Neural crest cell (in vitro differentiated cells): ENCODE measurements at regions not wholly inside any gene's neighbourhood (a gene's known extent, or its start where the extent isn't known, plus 50 kb on each side); places are given as distances from the start of the nearest gene placed in this dataset.

Experiments used
- DNase-seq: peaks from one replicate; pipeline ENCODE4 v3.0.0; 2021; ENCODE audit warnings: low read depth, mixed read lengths, low spot score
- H3K27ac Mint-ChIP-seq: one replicate; pipeline ENCODE4 v1.8.0; 2021; ENCODE audit warnings: mild to moderate bottlenecking, mixed read lengths; ENCODE audit not compliant: unreplicated experiment
- H3K27me3 Mint-ChIP-seq: 2 replicates; pipeline ENCODE4 v1.8.0; 2021; ENCODE audit warnings: low read depth, mild to moderate bottlenecking, mixed read lengths
- H3K36me3 Mint-ChIP-seq: 2 replicates; pipeline ENCODE4 v1.8.0; 2021; ENCODE audit warnings: low read depth, mild to moderate bottlenecking, mixed read lengths
- H3K4me1 Mint-ChIP-seq: 2 replicates; pipeline ENCODE4 v1.8.0; 2021; ENCODE audit warnings: mixed read lengths
- H3K4me3 Mint-ChIP-seq: one replicate; pipeline ENCODE4 v1.8.0; 2021; ENCODE audit warnings: mild to moderate bottlenecking, mixed read lengths
- H3K9me3 Mint-ChIP-seq: 2 replicates; pipeline ENCODE4 v1.8.0; 2021; ENCODE audit warnings: mixed read lengths
- TF ChIP-seq, protein P1 (sequence below): fragments of 200-600 bp; sonication (generic); conservative IDR thresholded peaks from 2 replicates; pipeline ENCODE4 v1.5.0; 2021; ENCODE audit warnings: antibody characterized with exemption, mild to moderate bottlenecking

DNA sequence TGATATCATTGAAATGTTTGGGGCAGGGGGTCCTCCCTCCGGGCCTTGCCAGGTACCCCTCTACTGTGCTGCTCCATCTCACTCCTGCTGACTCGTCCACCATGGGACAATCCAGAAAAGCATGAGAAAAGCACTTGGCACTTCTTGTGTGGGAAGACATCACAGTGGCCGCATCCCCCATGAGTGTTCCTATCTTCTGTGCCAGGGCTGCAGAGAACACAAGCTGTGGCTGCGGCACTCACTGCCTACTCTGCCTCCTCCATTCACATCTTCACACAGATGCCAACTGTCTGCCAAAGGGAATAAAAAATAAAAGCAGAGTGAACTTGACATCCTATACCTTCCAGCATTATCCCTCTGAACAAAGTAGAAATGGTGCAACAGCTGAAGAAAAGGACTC is 117.4 kb upstream of the PROKR2 start:
- Mint-ChIP-seq H3K4me3 (no peak overlapping the region), H3K27ac (no peak overlapping the region), H3K4me1 (no peaks in the 10 kb centered on the region), H3K9me3 (no peaks in the 10 kb centered on the region), H3K36me3 (no peaks in the 10 kb centered on the region), H3K27me3 (peaks cover 65% of the 10 kb centered on the region)
- TF ChIP-seq, protein P1, sequence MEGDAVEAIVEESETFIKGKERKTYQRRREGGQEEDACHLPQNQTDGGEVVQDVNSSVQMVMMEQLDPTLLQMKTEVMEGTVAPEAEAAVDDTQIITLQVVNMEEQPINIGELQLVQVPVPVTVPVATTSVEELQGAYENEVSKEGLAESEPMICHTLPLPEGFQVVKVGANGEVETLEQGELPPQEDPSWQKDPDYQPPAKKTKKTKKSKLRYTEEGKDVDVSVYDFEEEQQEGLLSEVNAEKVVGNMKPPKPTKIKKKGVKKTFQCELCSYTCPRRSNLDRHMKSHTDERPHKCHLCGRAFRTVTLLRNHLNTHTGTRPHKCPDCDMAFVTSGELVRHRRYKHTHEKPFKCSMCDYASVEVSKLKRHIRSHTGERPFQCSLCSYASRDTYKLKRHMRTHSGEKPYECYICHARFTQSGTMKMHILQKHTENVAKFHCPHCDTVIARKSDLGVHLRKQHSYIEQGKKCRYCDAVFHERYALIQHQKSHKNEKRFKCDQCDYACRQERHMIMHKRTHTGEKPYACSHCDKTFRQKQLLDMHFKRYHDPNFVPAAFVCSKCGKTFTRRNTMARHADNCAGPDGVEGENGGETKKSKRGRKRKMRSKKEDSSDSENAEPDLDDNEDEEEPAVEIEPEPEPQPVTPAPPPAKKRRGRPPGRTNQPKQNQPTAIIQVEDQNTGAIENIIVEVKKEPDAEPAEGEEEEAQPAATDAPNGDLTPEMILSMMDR = no peak
- DNase-seq = no peak

DNA sequence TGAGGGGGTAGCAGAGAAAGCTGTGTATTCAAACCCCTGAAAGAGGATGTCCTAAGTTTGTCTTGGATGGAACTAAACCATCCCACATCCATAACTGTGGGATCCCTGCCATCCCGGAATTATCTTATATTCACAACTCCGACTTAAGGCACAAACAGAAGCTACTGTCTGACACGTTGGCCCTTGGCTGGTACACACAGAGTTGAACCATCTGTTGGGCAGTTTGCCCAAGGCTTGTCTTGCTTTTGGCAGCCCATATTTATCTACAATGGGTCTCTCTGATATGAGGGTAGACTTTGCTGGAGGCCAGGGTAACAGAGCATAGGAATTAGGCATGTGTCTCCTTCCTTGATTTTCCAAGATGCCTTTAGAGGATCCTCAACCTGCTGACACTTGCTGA is 116.6 kb upstream of the PROKR2 start:
- H3K4me3 Mint-ChIP-seq = no peak overlapping the region
- H3K9me3 Mint-ChIP-seq = no peaks in the 10 kb centered on the region
- no peaks in the 10 kb centered on the region for H3K36me3 Mint-ChIP-seq
- peaks cover 63% of the 10 kb centered on the region for H3K27me3 Mint-ChIP-seq
- H3K27ac Mint-ChIP-seq = no peak overlapping the region
- no peak for DNase-seq
- H3K4me1 Mint-ChIP-seq = no peaks in the 10 kb centered on the region
- TF ChIP-seq, protein P1 = no peak

DNA sequence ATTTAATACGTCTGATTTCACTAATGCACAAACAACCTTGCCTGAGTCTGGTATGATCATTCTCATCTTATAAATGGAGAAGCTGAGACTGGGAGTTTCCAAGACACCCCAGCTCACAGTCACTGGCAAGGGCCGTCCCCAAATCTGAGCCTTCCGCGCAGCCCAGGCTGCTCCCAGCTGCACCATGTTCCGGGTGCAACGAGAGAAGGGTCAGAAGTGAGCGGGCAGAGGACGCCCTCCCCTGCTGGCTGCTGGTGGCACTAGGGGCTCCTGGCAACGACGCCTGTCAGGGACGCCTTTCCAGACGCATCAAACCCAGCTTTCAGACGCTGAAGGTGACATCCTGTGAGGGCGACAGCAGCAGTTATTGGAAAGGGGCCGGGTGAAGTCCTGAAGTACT is 115.3 kb upstream of the PROKR2 start:
- peaks cover 66% of the 10 kb centered on the region for H3K27me3 Mint-ChIP-seq
- DNase-seq = no peak
- TF ChIP-seq, protein P1 = no peak
- no peak overlapping the region for H3K27ac Mint-ChIP-seq
- H3K36me3 Mint-ChIP-seq = no peaks in the 10 kb centered on the region
- H3K9me3 Mint-ChIP-seq = no peaks in the 10 kb centered on the region
- no peak overlapping the region for H3K4me3 Mint-ChIP-seq
- H3K4me1 Mint-ChIP-seq = no peaks in the 10 kb centered on the region

DNA sequence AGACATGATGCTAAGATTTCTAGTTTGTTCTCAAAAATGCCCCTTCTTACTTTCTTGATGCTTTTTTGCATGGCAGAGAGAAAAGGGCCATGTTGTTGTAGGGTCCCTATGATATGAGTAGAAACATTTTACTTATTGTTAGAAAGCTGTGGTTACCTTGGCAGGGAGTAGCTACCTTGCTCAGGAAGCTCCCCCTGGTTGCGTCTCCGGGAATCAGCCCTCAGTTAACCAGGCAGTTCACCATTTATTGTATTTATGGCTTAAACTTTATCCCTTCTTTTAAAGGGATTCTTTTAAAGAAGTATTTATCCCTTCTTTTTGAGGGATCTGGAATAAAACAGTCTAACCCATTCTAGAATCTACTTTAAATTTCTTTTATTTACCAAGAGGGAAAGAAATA is 113.9 kb upstream of the PROKR2 start:
- TF ChIP-seq, protein P1 = no peak
- Mint-ChIP-seq H3K36me3 (no peaks in the 10 kb centered on the region), H3K27me3 (peaks cover 55% of the 10 kb centered on the region), H3K9me3 (no peaks in the 10 kb centered on the region), H3K27ac (no peak overlapping the region), H3K4me3 (no peak overlapping the region), H3K4me1 (no peaks in the 10 kb centered on the region)
- DNase-seq = no peak

DNA sequence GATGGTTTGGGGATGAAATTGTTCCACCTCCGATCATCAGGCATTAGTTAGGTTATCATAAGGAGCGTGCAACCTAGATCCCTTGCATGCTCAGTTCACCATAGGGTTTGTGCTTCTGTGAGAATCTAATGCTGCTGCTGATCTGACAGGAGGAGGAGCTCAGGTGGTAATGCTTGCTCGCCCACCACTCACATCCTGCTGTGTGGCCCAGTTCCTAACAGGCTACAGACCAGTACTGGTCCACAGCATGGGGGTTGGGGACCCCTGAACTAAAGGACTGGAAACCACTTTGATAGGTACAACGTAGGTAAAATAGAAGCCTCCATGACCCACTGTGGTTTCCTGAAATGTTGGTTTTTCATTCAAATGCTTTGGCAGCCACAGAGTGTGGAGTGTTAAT is 109.3 kb upstream of the PROKR2 start:
- Mint-ChIP-seq H3K4me1 (no peaks in the 10 kb centered on the region), H3K27ac (no peak overlapping the region), H3K4me3 (no peak overlapping the region), H3K9me3 (no peaks in the 10 kb centered on the region), H3K36me3 (no peaks in the 10 kb centered on the region), H3K27me3 (peaks cover 41% of the 10 kb centered on the region)
- TF ChIP-seq, protein P1 = no peak
- DNase-seq = no peak

DNA sequence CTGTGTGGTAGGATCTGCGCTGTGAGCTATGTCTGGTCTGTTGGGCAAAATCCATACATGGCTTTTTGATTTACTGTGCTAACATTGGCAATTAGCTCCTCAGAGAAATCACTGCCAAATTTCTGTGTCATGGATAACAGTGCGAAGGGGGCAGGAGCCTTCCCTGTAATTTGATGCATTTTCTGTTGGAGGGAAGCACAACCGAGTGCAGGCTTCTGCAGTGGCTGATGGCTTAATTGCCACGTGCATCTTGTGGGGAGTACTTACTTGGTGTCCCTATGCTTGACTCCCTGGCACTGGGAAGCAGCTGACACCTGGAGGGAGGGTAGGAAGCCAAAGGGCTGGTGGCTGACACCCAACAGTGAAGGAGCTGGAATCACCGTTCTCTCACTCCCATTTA is 99.3 kb upstream of the PROKR2 start:
- H3K27me3 Mint-ChIP-seq = peaks cover 27% of the 10 kb centered on the region
- DNase-seq = no peak
- peaks cover 2% of the 10 kb centered on the region for H3K9me3 Mint-ChIP-seq

More for the DNA sequence above, 99.3 kb upstream of the PROKR2 start:
- no peaks in the 10 kb centered on the region for H3K4me1 Mint-ChIP-seq
- H3K4me3 Mint-ChIP-seq = no peak overlapping the region
- TF ChIP-seq, protein P1 = no peak
- no peaks in the 10 kb centered on the region for H3K36me3 Mint-ChIP-seq
- no peak overlapping the region for H3K27ac Mint-ChIP-seq
